ENCODE measurements at regions not wholly inside any gene's neighbourhood (a gene's known extent, or its start where the extent isn't known, plus 50 kb on each side); places are given as distances from the start of the nearest gene placed in this dataset.

DNA sequence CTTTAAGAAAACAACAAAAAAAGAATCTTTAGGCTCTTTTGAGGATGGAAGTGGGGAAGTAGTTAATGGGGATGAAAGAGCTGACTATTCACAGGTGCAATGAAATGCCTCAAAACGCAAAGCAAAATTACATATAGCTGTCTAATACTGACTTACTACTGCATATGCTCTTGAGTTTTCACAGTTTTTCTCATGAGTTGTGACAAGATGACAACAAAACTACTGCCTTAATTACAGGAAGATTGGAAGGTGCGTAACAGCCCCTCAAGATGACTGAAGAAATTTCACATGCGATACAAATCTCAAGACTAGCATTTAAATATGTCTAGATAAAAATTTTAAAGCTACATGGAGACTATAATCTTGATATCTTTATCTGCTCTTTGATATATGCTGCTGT is 547.8 kb upstream of the POU3F2 start:
- Mint-ChIP-seq H3K4me1 (no peaks in the 10 kb centered on the region), H3K27me3 (no peaks in the 10 kb centered on the region), H3K4me3 (no peak overlapping the region), H3K27ac (no peak overlapping the region), H3K9me3 (ENCODE audit: insufficient read depth) (no peaks in the 10 kb centered on the region)
- Histone ChIP-seq H3K4me1 (ENCODE audit: control insufficient read depth in 2 of 2, insufficient read depth in 2 of 2, low read length in 2 of 2) (no peaks in the 10 kb centered on the region), H3K9me3 (ENCODE audit: control extremely low read depth in 1 of 3, control insufficient read depth in 2 of 3, insufficient read depth in 1 of 3, low read length in 2 of 3) (no peaks in the 10 kb centered on the region), H3K27ac (ENCODE audit: low read length in 2 of 2) (no peak overlapping the region), H3K4me3 (ENCODE audit: control extremely low read depth in 1 of 5, extremely low read depth in 1 of 5, insufficient read depth in 1 of 5, low read depth in 2 of 5, low read length in 4 of 5) (no peak overlapping the region), H3K79me2 (ENCODE audit: control insufficient read depth, insufficient read depth, low read length) (no peaks in the 10 kb centered on the region), H4K20me1 (ENCODE audit: control insufficient read depth, insufficient read depth, low read length, poor library complexity, severe bottlenecking) (no peaks in the 10 kb centered on the region), H3K36me3 (replicated peaks in 1 of 2; ENCODE audit: control extremely low read depth in 1 of 2, control insufficient read depth in 1 of 2, extremely low read depth in 1 of 2, insufficient read depth in 2 of 2, low read length in 1 of 2) (no peaks in the 10 kb centered on the region), H3K9ac (ENCODE audit: low read length) (no peak overlapping the region), H3K4me2 (replicated peaks; ENCODE audit: low read depth, low read length, poor library complexity, severe bottlenecking) (no peak overlapping the region), H3K27me3 (replicated peaks in 1 of 4; ENCODE audit: control extremely low read depth in 1 of 4, control insufficient read depth in 3 of 4, insufficient read depth in 4 of 4, low read length in 3 of 4) (no peaks in the 10 kb centered on the region), H2AFZ (ENCODE audit: insufficient read depth, low read depth, low read length, poor library complexity, severe bottlenecking) (no peak overlapping the region)
- ATAC-seq (ENCODE audit: low read depth) (no peak), DNase-seq (no peak)
- POLR2A ChIA-PET, result no interaction called here
- CTCF ChIA-PET, result no interaction called here
- no CpG with 5 or more reads among the region's 3 CpGs for WGBS (ENCODE audit: insufficient coverage)
- intact Hi-C loops (cut with micrococcal nuclease), result no loop called here
- TF ChIP-seq EZH2 (IDR thresholded peaks at IDR 0.05; ENCODE audit: borderline replicate concordance, insufficient read depth, low read depth, low read length, poor library complexity, severe bottlenecking), result no peak
- TF ChIP-seq, protein P1, sequence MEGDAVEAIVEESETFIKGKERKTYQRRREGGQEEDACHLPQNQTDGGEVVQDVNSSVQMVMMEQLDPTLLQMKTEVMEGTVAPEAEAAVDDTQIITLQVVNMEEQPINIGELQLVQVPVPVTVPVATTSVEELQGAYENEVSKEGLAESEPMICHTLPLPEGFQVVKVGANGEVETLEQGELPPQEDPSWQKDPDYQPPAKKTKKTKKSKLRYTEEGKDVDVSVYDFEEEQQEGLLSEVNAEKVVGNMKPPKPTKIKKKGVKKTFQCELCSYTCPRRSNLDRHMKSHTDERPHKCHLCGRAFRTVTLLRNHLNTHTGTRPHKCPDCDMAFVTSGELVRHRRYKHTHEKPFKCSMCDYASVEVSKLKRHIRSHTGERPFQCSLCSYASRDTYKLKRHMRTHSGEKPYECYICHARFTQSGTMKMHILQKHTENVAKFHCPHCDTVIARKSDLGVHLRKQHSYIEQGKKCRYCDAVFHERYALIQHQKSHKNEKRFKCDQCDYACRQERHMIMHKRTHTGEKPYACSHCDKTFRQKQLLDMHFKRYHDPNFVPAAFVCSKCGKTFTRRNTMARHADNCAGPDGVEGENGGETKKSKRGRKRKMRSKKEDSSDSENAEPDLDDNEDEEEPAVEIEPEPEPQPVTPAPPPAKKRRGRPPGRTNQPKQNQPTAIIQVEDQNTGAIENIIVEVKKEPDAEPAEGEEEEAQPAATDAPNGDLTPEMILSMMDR (IDR thresholded peaks at IDR 0.05), result no peak

DNA sequence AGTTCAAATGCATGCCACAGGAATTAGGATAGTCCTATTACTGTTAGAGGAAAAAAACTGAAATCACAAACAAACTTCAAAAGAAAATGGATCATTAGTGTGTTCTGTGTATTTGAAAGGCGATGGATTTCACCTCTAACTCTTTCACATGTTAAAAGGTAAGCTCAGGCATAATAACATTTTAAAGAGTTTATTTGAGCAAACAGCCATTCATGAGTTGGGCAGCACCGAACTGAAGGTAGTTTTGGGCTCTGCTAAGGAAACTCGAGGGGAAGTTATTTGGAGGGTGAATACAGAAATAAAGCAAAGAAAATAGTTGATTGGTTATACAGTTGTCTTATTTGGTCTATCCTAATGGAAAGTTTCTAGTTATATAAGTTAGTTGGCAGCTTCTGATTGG is 546.5 kb upstream of the POU3F2 start:
- Histone ChIP-seq H3K9me3 (ENCODE audit: control extremely low read depth in 1 of 3, control insufficient read depth in 2 of 3, insufficient read depth in 1 of 3, low read length in 2 of 3) (no peaks in the 10 kb centered on the region), H2AFZ (ENCODE audit: insufficient read depth, low read depth, low read length, poor library complexity, severe bottlenecking) (no peak overlapping the region), H3K79me2 (ENCODE audit: control insufficient read depth, insufficient read depth, low read length) (no peaks in the 10 kb centered on the region), H3K36me3 (replicated peaks in 1 of 2; ENCODE audit: control extremely low read depth in 1 of 2, control insufficient read depth in 1 of 2, extremely low read depth in 1 of 2, insufficient read depth in 2 of 2, low read length in 1 of 2) (no peaks in the 10 kb centered on the region), H3K27ac (ENCODE audit: low read length in 2 of 2) (no peak overlapping the region), H3K4me2 (replicated peaks; ENCODE audit: low read depth, low read length, poor library complexity, severe bottlenecking) (no peak overlapping the region), H3K4me3 (ENCODE audit: control extremely low read depth in 1 of 5, extremely low read depth in 1 of 5, insufficient read depth in 1 of 5, low read depth in 2 of 5, low read length in 4 of 5) (no peak overlapping the region), H3K27me3 (replicated peaks in 1 of 4; ENCODE audit: control extremely low read depth in 1 of 4, control insufficient read depth in 3 of 4, insufficient read depth in 4 of 4, low read length in 3 of 4) (no peaks in the 10 kb centered on the region), H3K4me1 (ENCODE audit: control insufficient read depth in 2 of 2, insufficient read depth in 2 of 2, low read length in 2 of 2) (no peaks in the 10 kb centered on the region), H4K20me1 (ENCODE audit: control insufficient read depth, insufficient read depth, low read length, poor library complexity, severe bottlenecking) (no peaks in the 10 kb centered on the region), H3K9ac (ENCODE audit: low read length) (no peak overlapping the region)
- POLR2A ChIA-PET, result no interaction called here
- Mint-ChIP-seq H3K27me3 (no peaks in the 10 kb centered on the region), H3K27ac (no peak overlapping the region), H3K9me3 (ENCODE audit: insufficient read depth) (no peaks in the 10 kb centered on the region), H3K4me1 (no peaks in the 10 kb centered on the region), H3K4me3 (no peak overlapping the region)
- WGBS (ENCODE audit: insufficient coverage), result 83% methylated on average over 2 of the region's 3 CpGs
- no peak for ATAC-seq (ENCODE audit: low read depth)
- DNase-seq, result no peak
- intact Hi-C loops (cut with micrococcal nuclease), result no loop called here
- no peak for TF ChIP-seq EZH2 (IDR thresholded peaks at IDR 0.05; ENCODE audit: borderline replicate concordance, insufficient read depth, low read depth, low read length, poor library complexity, severe bottlenecking)
- TF ChIP-seq, protein P1 (IDR thresholded peaks at IDR 0.05), result no peak
- CTCF ChIA-PET, result interaction anchor here (0.7 kb wide), 1 partner anchor 403 kb away, joined by 3 read pairs; no protein-coding TSS in a partner anchor

Measured in B cell (primary cell).